ENCODE measurements at regions not wholly inside any gene's neighbourhood (a gene's known extent, or its start where the extent isn't known, plus 50 kb on each side); places are given as distances from the start of the nearest gene placed in this dataset.
A peak's percentile ranks its signal among the peaks of the same experiment; 100 is the strongest.

DNA sequence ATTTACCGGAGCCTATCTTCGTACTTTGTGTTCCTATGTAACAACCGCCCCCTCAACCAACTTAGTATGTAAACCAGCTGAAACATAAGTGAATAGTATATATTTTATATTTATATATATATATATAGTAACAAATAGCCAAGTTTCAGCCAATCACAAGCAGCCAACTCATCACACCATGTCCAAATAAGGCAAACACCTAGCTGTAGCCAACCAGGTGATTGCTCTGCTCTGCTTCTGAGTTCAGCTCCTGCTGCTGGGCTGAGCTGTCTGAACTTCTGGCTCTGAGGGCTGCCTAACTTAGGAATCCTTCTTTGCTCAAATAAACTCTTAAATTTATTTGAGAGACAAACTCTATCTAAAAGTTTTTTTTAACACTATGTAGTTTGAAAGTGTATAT lies 101.6 kb upstream of the SOX4 start:
- DNase-seq (ENCODE audit: low read depth), result no peak
- H3K4me3 ChIP-seq (ENCODE audit: control insufficient read depth, low read depth, low read length), result no peak overlapping the region
- TF ChIP-seq, protein P1, sequence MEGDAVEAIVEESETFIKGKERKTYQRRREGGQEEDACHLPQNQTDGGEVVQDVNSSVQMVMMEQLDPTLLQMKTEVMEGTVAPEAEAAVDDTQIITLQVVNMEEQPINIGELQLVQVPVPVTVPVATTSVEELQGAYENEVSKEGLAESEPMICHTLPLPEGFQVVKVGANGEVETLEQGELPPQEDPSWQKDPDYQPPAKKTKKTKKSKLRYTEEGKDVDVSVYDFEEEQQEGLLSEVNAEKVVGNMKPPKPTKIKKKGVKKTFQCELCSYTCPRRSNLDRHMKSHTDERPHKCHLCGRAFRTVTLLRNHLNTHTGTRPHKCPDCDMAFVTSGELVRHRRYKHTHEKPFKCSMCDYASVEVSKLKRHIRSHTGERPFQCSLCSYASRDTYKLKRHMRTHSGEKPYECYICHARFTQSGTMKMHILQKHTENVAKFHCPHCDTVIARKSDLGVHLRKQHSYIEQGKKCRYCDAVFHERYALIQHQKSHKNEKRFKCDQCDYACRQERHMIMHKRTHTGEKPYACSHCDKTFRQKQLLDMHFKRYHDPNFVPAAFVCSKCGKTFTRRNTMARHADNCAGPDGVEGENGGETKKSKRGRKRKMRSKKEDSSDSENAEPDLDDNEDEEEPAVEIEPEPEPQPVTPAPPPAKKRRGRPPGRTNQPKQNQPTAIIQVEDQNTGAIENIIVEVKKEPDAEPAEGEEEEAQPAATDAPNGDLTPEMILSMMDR (IDR thresholded peaks at IDR 0.05; ENCODE audit: control insufficient read depth, insufficient read depth, low read depth, low read length, missing control alignments), result no peak

DNA sequence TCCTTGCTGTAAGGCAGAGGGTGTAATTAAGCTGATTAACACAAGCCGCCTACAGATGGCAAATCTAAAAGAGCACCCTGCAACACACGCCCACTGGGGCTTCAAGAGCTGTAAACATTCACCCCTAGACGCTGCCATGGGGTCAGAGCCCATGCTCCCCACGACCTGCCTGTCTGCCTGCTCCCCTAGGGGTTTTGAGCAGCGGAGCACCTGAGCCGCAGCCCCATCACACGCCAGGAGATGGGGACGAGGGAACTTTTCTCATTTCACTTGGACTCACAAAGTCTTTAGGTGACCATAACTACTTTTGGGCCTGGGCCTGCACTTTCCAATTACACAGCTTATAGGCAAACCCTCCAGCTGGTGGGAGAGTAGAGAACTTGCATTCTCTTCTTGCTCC lies 99.0 kb upstream of the SOX4 start:
- TF ChIP-seq, protein P1 (IDR thresholded peaks at IDR 0.05; ENCODE audit: control insufficient read depth, insufficient read depth, low read depth, low read length, missing control alignments), result no peak
- H3K4me3 ChIP-seq (ENCODE audit: control insufficient read depth, low read depth, low read length), result no peak overlapping the region

DNA sequence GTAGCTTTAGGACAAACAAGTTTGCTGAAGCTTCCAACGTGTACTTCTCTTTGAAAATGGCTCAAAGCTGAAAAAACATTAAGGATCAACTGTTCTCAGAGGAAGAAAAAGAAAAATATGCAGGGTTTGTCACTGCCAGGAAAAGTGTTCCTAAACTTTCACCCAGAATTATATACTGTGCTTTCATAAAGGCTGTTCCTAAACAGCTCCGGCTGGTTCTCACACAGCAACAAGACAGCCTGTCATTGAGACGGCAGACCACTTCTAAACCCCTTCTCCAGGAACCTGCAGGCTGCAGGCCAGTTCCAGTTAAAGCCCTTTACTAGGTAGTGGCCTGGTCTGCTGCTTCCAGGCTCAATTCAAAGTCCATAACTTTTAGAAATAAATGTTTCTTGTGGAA lies 97.4 kb upstream of the SOX4 start:
- no peak for DNase-seq (ENCODE audit: low read depth)
- TF ChIP-seq, protein P1 (IDR thresholded peaks at IDR 0.05; ENCODE audit: control insufficient read depth, insufficient read depth, low read depth, low read length, missing control alignments), result no peak
- H3K4me3 ChIP-seq (ENCODE audit: control insufficient read depth, low read depth, low read length), result no peak overlapping the region

More for the DNA sequence above, 99.0 kb upstream of the SOX4 start:
- no peak for DNase-seq (ENCODE audit: low read depth)

DNA sequence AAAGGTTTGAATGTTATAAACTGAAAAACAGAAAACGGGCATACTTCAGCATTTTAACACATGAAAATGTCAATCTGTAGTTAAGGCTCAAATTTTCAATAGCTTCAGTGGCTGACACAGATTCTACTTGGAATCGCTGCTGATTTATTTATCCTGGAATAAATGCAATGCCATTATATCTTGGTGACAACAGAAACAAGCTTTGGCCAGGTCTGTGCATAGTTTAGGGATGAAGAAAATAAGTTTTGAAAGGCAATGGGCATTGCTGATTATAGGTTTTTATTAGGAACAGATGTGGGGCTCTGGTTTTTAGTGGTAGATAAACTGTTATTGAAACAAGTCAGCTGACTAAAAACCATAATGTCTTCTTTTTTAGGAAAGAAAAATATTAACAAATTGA lies 96.8 kb upstream of the SOX4 start:
- TF ChIP-seq, protein P1 (IDR thresholded peaks at IDR 0.05; ENCODE audit: control insufficient read depth, insufficient read depth, low read depth, low read length, missing control alignments), result no peak
- peak; percentile 10 for DNase-seq (ENCODE audit: low read depth)
- H3K4me3 ChIP-seq (ENCODE audit: control insufficient read depth, low read depth, low read length), result no peak overlapping the region

DNA sequence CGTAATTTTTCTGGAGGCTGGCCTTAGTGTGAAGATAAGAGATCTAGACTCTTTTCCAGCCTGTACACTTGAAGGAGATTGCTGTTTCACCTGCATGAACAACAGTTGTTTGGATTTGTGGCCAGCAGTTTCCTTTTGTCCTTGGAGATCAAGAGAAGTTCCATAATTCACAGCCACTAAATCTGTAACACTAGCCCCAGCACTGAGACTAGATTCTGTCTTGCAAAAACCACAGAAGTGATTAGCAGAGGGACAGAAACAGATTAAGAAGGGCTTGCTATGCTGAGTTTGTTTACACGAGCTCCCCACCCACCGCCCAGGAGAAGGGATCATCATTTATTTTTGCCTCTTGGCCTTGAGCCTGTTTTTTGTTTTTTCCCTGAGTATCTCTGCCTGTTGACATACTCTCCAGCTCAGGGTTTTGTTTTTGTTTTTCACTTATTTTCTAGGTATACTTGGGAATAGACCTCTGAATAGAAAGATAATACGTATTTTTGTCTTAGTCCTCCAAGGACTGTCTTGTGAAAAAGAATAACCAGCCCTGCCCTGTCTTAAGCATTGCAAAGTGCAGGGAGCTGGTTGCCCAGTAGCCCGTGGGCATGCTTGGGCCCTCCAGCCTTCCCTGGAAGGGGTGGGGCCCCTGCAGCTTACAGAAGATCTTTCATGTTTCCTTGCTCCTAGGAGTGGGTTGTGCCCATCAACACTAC lies 93.1 kb upstream of the SOX4 start:
- H3K4me3 ChIP-seq (ENCODE audit: control insufficient read depth, low read depth, low read length), result no peak overlapping the region
- no peak for DNase-seq (ENCODE audit: low read depth)
- TF ChIP-seq, protein P1 (IDR thresholded peaks at IDR 0.05; ENCODE audit: control insufficient read depth, insufficient read depth, low read depth, low read length, missing control alignments), result no peak

DNA sequence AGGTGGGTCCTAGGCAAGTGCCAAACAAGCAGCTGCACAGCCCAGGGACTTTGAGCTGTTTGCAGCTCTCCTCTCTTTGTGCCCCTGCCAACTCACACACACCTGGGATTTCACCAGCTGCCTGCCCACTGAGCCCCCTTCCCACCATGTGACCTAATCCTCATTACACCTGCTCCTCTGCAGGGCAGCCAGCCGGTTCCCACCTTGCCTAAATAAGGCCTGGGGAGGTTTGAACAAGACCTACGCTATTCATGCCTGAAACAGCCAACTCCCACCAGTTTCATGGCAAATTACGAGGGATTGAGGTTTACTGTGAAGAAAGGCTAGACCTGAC lies 92.6 kb upstream of the SOX4 start:
- DNase-seq (ENCODE audit: low read depth), result no peak
- no peak overlapping the region for H3K4me3 ChIP-seq (ENCODE audit: control insufficient read depth, low read depth, low read length)
- TF ChIP-seq, protein P1 (IDR thresholded peaks at IDR 0.05; ENCODE audit: control insufficient read depth, insufficient read depth, low read depth, low read length, missing control alignments), result no peak
